GM21737 (cell line): ENCODE measurements at regions not wholly inside any gene's neighbourhood (a gene's known extent, or its start where the extent isn't known, plus 50 kb on each side); places are given as distances from the start of the nearest gene placed in this dataset.
"Not testable (repeated sequence)": the region's sequence is repeated elsewhere in the genome, so short reads cannot be mapped to it uniquely, and the experiment has no call there.

ENCODE experiments used
- ATAC-seq: cut with Tn5 transposase; IDR thresholded peaks from one replicate; pipeline ENCODE4 v1.9.1; 2021; ENCODE audit warnings: mild to moderate bottlenecking, moderate library complexity; ENCODE audit not compliant: unreplicated experiment

- ATAC-seq: no peak
These were observed 260.8 kb downstream of the SH3BP4 start for GRCh38 chr2:235212501-235213158.

GRCh38 chr2:235215248-235215647 lies 263.4 kb downstream of the SH3BP4 start:
- no peak for ATAC-seq

- no peak for ATAC-seq
These were observed 265.1 kb downstream of the SH3BP4 start for GRCh38 chr2:235216901-235217300.

GRCh38 chr2:235217846-235218245 lies 266.0 kb downstream of the SH3BP4 start:
- ATAC-seq: no peak

GRCh38 chr2:235218486-235218907 lies 266.7 kb downstream of the SH3BP4 start:
- ATAC-seq: no peak

GRCh38 chr2:235219048-235219447 lies 267.2 kb downstream of the SH3BP4 start:
- no peak for ATAC-seq

- ATAC-seq: no peak
These were observed 268.5 kb downstream of the SH3BP4 start for GRCh38 chr2:235220331-235220730.

GRCh38 chr2:235223011-235223410 lies 270.8 kb upstream of the AGAP1 start:
- no peak for ATAC-seq

- no peak for ATAC-seq
These were observed 269.4 kb upstream of the AGAP1 start for GRCh38 chr2:235224410-235224809.

GRCh38 chr2:235225261-235225660 lies 268.6 kb upstream of the AGAP1 start:
- ATAC-seq: no peak

- no peak for ATAC-seq
These were observed 266.3 kb upstream of the AGAP1 start for GRCh38 chr2:235227590-235227989.

- ATAC-seq: not testable (repeated sequence)
These were observed 265.4 kb upstream of the AGAP1 start for GRCh38 chr2:235228422-235228821.

- ATAC-seq: no peak
These were observed 264.6 kb upstream of the AGAP1 start for GRCh38 chr2:235229236-235229635.

GRCh38 chr2:235230821-235231601 lies 262.8 kb upstream of the AGAP1 start:
- no peak for ATAC-seq

GRCh38 chr2:235232449-235233433 lies 261.1 kb upstream of the AGAP1 start:
- no peak for ATAC-seq

GRCh38 chr2:235234736-235235135 lies 259.1 kb upstream of the AGAP1 start:
- ATAC-seq: no peak

- no peak for ATAC-seq
These were observed 257.7 kb upstream of the AGAP1 start for GRCh38 chr2:235235977-235236767.

- ATAC-seq: no peak
These were observed 255.3 kb upstream of the AGAP1 start for GRCh38 chr2:235238537-235238936.

GRCh38 chr2:235240574-235240973 lies 253.3 kb upstream of the AGAP1 start:
- ATAC-seq: no peak
